IMR-90 (cell line): ENCODE measurements at regions not wholly inside any gene's neighbourhood (a gene's known extent, or its start where the extent isn't known, plus 50 kb on each side); places are given as distances from the start of the nearest gene placed in this dataset.

Experiments used
- ATAC-seq: fragments of 200-7000 bp; cut with Tn5 transposase; 2 replicates; pipeline ENCODE4 v1.9.1; 2020; ENCODE audit warnings: low read depth, mild to moderate bottlenecking, moderate library complexity
- BruUV-seq: library from RNA; stranded (reverse); fragments of 400-500 nt; replicated peaks from 2 replicates; lab custom pipeline; 2021; lab: Mats Ljungman, UMichigan
- CTCF ChIA-PET: fragments of 300-600 bp; formaldehyde crosslinking; extraction: SDS; loops from one replicate; lab custom pipeline; 2021; ENCODE audit warnings: antibody characterized with exemption; lab: Yijun Ruan, JAX
- POLR2A ChIA-PET: fragments of 300-600 bp; sonication (Branson Sonifier 250); formaldehyde crosslinking; loops from one replicate; lab custom pipeline; 2022; ENCODE audit warnings: antibody characterized with exemption; ENCODE audit not compliant: unreplicated experiment; lab: Charles Lee
- DNase-seq: peaks from one replicate; pipeline ENCODE4 v3.0.0; 2013
- H2AFZ ChIP-seq: replicated peaks from 2 replicates; pipeline ENCODE3; 2013; ENCODE audit warnings: low read length, mild to moderate bottlenecking; ENCODE audit not compliant: poor library complexity
- H2AK5ac ChIP-seq: 2 replicates; pipeline ENCODE4 v1.6.1; 2013; ENCODE audit warnings: low read depth, low read length, inconsistent platforms
- H2AK9ac ChIP-seq: replicated peaks from 2 replicates; pipeline ENCODE3; 2013; ENCODE audit warnings: mild to moderate bottlenecking, low read depth, low read length, moderate library complexity; ENCODE audit not compliant: poor library complexity
- H2BK120ac ChIP-seq: 2 replicates; pipeline ENCODE4 v1.6.1; 2013; ENCODE audit warnings: low read depth, low read length, inconsistent platforms
- H2BK15ac ChIP-seq: 3 replicates; pipeline ENCODE4 v1.6.1; 2013; ENCODE audit warnings: low read depth, low read length, inconsistent platforms
- H2BK20ac ChIP-seq: 2 replicates; pipeline ENCODE4 v1.6.1; 2013; ENCODE audit warnings: low read depth, mild to moderate bottlenecking, inconsistent platforms, low read length, moderate library complexity
- H2BK5ac ChIP-seq: 2 replicates; pipeline ENCODE4 v1.6.1; 2013; ENCODE audit warnings: mild to moderate bottlenecking, low read depth, low read length, inconsistent platforms; ENCODE audit not compliant: poor library complexity, severe bottlenecking
- H3K14ac ChIP-seq: replicated peaks from 2 replicates; pipeline ENCODE4 v1.6.1; 2013; ENCODE audit warnings: low read depth, low read length, inconsistent platforms
- H3K18ac ChIP-seq: 2 replicates; pipeline ENCODE4 v1.6.1; 2013; ENCODE audit warnings: low read depth, low read length, control low read depth
- H3K23ac ChIP-seq: 2 replicates; pipeline ENCODE4 v1.6.1; 2013; ENCODE audit warnings: low read depth, low read length, inconsistent platforms
- H3K27ac ChIP-seq: 2 replicates; pipeline ENCODE4 v1.5.1; 2013; ENCODE audit warnings: mild to moderate bottlenecking, control low read depth, low read length; ENCODE audit not compliant: insufficient read depth
- H3K27me3 ChIP-seq: 2 replicates; pipeline ENCODE4 v1.6.1; 2013; ENCODE audit warnings: low read length; ENCODE audit not compliant: control insufficient read depth, insufficient read depth
- H3K36me3 ChIP-seq: 2 replicates; pipeline ENCODE4 v1.6.1; 2013; ENCODE audit warnings: low read length, mixed read lengths; ENCODE audit not compliant: control insufficient read depth, insufficient read depth
- H3K4ac ChIP-seq: 2 replicates; pipeline ENCODE4 v1.6.1; 2013; ENCODE audit warnings: low read depth, low read length, inconsistent platforms
- H3K4me1 ChIP-seq: 2 replicates; pipeline ENCODE4 v1.6.1; 2013; ENCODE audit warnings: low read length, mixed read lengths; ENCODE audit not compliant: control insufficient read depth, insufficient read depth
- H3K4me2 ChIP-seq: 2 replicates; pipeline ENCODE4 v1.6.1; 2013; ENCODE audit warnings: low read depth, mild to moderate bottlenecking, control low read depth, low read length, moderate library complexity
- H3K4me3 ChIP-seq: 2 replicates; pipeline ENCODE4 v1.5.1; 2013; ENCODE audit warnings: low read depth, mild to moderate bottlenecking, control low read depth, low read length, moderate library complexity; ENCODE audit not compliant: insufficient read depth
- H3K56ac ChIP-seq: 2 replicates; pipeline ENCODE4 v1.6.1; 2013; ENCODE audit warnings: low read length, inconsistent platforms; ENCODE audit not compliant: insufficient read depth; ENCODE audit errors: extremely low read depth
- H3K79me1 ChIP-seq, 2 experiments: 2 replicates each; pipeline ENCODE4 v1.6.1; 2013; ENCODE audit warnings: low read length in 2 of 2, inconsistent platforms in 1 of 2, low read depth in 1 of 2
- H3K9ac ChIP-seq: 2 replicates; pipeline ENCODE4 v1.6.1; 2013; ENCODE audit warnings: low read depth, low read length, control low read depth
- H3K9me1 ChIP-seq: 2 replicates; pipeline ENCODE4 v1.6.1; 2013; ENCODE audit warnings: low read length, inconsistent platforms; ENCODE audit not compliant: insufficient read depth
- H3K9me3 ChIP-seq: 2 replicates; pipeline ENCODE4 v1.6.1; 2013; ENCODE audit warnings: low read length; ENCODE audit not compliant: control insufficient read depth, insufficient read depth
- H4K20me1 ChIP-seq: 2 replicates; pipeline ENCODE4 v1.6.1; 2013; ENCODE audit warnings: low read length, inconsistent platforms; ENCODE audit not compliant: insufficient read depth
- H4K5ac ChIP-seq: 2 replicates; pipeline ENCODE4 v1.6.1; 2013; ENCODE audit warnings: mild to moderate bottlenecking, low read depth, low read length, control low read depth
- H4K8ac ChIP-seq, 2 experiments: 2 replicates each; pipeline ENCODE4 v1.6.1; 2013; ENCODE audit warnings: low read depth in 2 of 2, low read length in 2 of 2, control low read depth in 1 of 2, inconsistent platforms in 1 of 2
- H4K91ac ChIP-seq: 2 replicates; pipeline ENCODE4 v1.6.1; 2013; ENCODE audit warnings: low read depth, low read length, inconsistent platforms; ENCODE audit not compliant: insufficient read depth
- BHLHE40 ChIP-seq: fragments of 150-350 bp; IDR thresholded peaks from 2 replicates; pipeline ENCODE4 v1.6.1; 2016; ENCODE audit warnings: mild to moderate bottlenecking, low read depth, low read length
- CEBPB ChIP-seq: IDR thresholded peaks from 2 replicates; pipeline ENCODE4 v1.6.1; 2012; ENCODE audit warnings: low read depth, low read length, improper control_type of control experiment
- CHD1 ChIP-seq: IDR thresholded peaks from 2 replicates; pipeline ENCODE4 v1.6.1; 2012; ENCODE audit warnings: low read depth, low read length, improper control_type of control experiment
- ELK1 ChIP-seq: fragments of 150-350 bp; IDR thresholded peaks from 2 replicates; pipeline ENCODE4 v1.6.1; 2016; ENCODE audit warnings: low read depth, mild to moderate bottlenecking, low read length, moderate library complexity, borderline replicate concordance
- FOS ChIP-seq: fragments of 150-350 bp; IDR thresholded peaks from 2 replicates; pipeline ENCODE4 v1.6.1; 2016; ENCODE audit warnings: low read depth, low read length
- MXI1 ChIP-seq: IDR thresholded peaks from 2 replicates; pipeline ENCODE4 v1.6.1; 2012; ENCODE audit warnings: low read depth, mild to moderate bottlenecking, low read length, moderate library complexity, borderline replicate concordance
- NFE2L2 ChIP-seq: fragments of 150-350 bp; IDR thresholded peaks from 2 replicates; pipeline ENCODE4 v1.6.1; 2016; ENCODE audit warnings: low read depth, mild to moderate bottlenecking, low read length
- RAD21 ChIP-seq: IDR thresholded peaks from 2 replicates; pipeline ENCODE4 v1.6.1; 2012; ENCODE audit warnings: low read length, improper control_type of control experiment
- RCOR1 ChIP-seq: IDR thresholded peaks from 2 replicates; pipeline ENCODE4 v1.6.1; 2012; ENCODE audit warnings: mild to moderate bottlenecking, low read length, improper control_type of control experiment; ENCODE audit not compliant: insufficient replicate concordance
- WGBS, 2 experiments: methylation state at CpG; one replicate each; pipeline versions ENCODE4 v1.1.5 to v1.1.7; 2013; ENCODE audit warnings: missing lambda C conversion rate in 2 of 2; ENCODE audit not compliant: insufficient read length in 1 of 2; ENCODE audit errors: extremely low coverage in 2 of 2; 5-methylcytosine and 5-hydroxymethylcytosine counted together
- dilution Hi-C: fragments of 300-500 bp; cut with HindIII; formaldehyde crosslinking; loops from one replicate; pipeline ENCODE4 v1.14.3; 2018; ENCODE audit warnings: low sequenced_read_pairs; ENCODE audit not compliant: unreplicated experiment
- in situ Hi-C: fragments of 300-500 bp; cut with MboI; formaldehyde crosslinking; loops from 3 replicates; pipeline ENCODE4 v1.14.3; 2019; ENCODE audit warnings: low sequenced_read_pairs, inconsistent platforms, mixed read lengths
- intact Hi-C: fragments of 100-400 bp; cut with micrococcal nuclease; formaldehyde crosslinking; loops from 2 replicates; pipeline ENCODE4 v1.10.0; 2022

GRCh38 chr18:30343090-30343489, 699.5 kb downstream of the DSC3 start:
- Histone ChIP-seq H3K4me1 (no peaks in the 10 kb centered on the region), H3K27me3 (no peaks in the 10 kb centered on the region), H4K20me1 (no peaks in the 10 kb centered on the region), H3K4ac (no peak overlapping the region), H2AK5ac (no peak overlapping the region), H3K23ac (no peak overlapping the region), H3K9me1 (no peaks in the 10 kb centered on the region), H3K9ac (no peak overlapping the region), H3K9me3 (peaks cover 2% of the 10 kb centered on the region), H4K8ac (no peak overlapping the region), H2AK9ac (no peak overlapping the region), H4K5ac (no peak overlapping the region), H3K4me2 (no peak overlapping the region), H2BK120ac (no peak overlapping the region), H3K27ac (no peak overlapping the region), H3K56ac (no peak overlapping the region), H2AFZ (no peak overlapping the region), H2BK15ac (no peak overlapping the region), H2BK5ac (no peak overlapping the region), H3K4me3 (no peak overlapping the region), H4K91ac (no peak overlapping the region), H3K79me1 (no peaks in the 10 kb centered on the region), H3K36me3 (no peaks in the 10 kb centered on the region), H2BK20ac (no peak overlapping the region), H3K14ac (no peak overlapping the region), H3K18ac (no peak overlapping the region)
- no TSS peak for BruUV-seq
- ChIA-PET CTCF (no interaction called here), POLR2A (no interaction called here)
- no CpG with 5 or more reads among the region's 2 CpGs for WGBS, 2 experiments
- DNase-seq (no peak), ATAC-seq (no peak)
- in situ Hi-C loops (no loop called here), intact Hi-C loops (no loop called here), dilution Hi-C loops (no loop called here)
- TF ChIP-seq NFE2L2, result no peak
- TF ChIP-seq ELK1, result no peak
- no peak for TF ChIP-seq CEBPB
- TF ChIP-seq RAD21, result no peak
- no peak for TF ChIP-seq BHLHE40
- no peak for TF ChIP-seq MXI1
- no peak for TF ChIP-seq CHD1
- TF ChIP-seq FOS, result no peak
- TF ChIP-seq RCOR1, result no peak
